H1 (cell line): ENCODE measurements at regions not wholly inside any gene's neighbourhood (a gene's known extent, or its start where the extent isn't known, plus 50 kb on each side); places are given as distances from the start of the nearest gene placed in this dataset.

ENCODE experiments used
- CBX5 ChIP-seq: fragments of 300-800, 300-1000 bp; sonication (generic); IDR thresholded peaks from 2 replicates; pipeline ENCODE4 v1.7.1; 2016; ENCODE audit warnings: antibody characterized with exemption, low read length, low read depth
- CBX8 ChIP-seq: fragments of 300-800, 300-1000 bp; sonication (generic); IDR thresholded peaks from 2 replicates; pipeline ENCODE4 v1.7.1; 2016; ENCODE audit warnings: low read depth, low read length, borderline replicate concordance
- RFX5 ChIP-seq: IDR thresholded peaks from 2 replicates; pipeline ENCODE4 v1.6.1; 2011; ENCODE audit warnings: low read depth, low read length, improper control_type of control experiment, borderline replicate concordance
- SP2 ChIP-seq: IDR thresholded peaks from 2 replicates; pipeline ENCODE4 v1.6.1; 2012; ENCODE audit warnings: mild to moderate bottlenecking, low read length, inconsistent platforms
- TF ChIP-seq, protein P1 (sequence below): fragments of 300-600 bp; sonication (generic); IDR thresholded peaks from 2 replicates; pipeline ENCODE4 v1.7.1; 2012; ENCODE audit warnings: low read length, moderate library complexity, mild to moderate bottlenecking, inconsistent platforms; ENCODE audit not compliant: insufficient replicate concordance

DNA sequence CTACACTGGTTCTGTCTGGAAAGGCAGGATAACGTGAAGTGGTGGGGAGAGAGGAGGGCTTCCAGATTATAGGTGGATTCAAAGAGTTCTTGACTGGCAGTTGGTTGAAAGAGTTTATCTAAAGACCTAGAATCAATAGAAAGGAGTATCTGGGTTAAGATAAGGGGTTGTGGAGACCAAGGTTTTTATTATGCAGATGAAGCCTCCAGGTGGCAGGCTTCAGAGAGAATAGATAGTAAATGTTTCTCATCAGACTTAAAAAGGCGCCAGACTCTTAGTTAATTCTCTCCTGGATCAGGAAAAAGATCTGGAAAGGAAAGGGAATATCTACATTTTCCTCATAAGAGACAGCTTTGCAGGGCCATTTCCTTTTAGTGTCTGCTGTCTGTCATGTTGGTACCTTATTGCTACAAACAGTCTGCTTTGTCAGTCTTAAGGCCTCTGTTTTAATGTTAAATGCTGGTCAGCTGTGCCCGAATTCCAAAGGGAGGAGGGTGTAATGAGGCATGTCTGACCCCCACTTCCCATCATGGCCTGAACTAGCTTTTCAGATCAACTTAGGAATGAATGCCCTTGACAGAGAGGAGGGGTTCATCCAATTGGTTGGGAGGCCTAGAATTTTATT lies 401.3 kb downstream of the FUT8 start (continued):
- TF ChIP-seq, protein P1, sequence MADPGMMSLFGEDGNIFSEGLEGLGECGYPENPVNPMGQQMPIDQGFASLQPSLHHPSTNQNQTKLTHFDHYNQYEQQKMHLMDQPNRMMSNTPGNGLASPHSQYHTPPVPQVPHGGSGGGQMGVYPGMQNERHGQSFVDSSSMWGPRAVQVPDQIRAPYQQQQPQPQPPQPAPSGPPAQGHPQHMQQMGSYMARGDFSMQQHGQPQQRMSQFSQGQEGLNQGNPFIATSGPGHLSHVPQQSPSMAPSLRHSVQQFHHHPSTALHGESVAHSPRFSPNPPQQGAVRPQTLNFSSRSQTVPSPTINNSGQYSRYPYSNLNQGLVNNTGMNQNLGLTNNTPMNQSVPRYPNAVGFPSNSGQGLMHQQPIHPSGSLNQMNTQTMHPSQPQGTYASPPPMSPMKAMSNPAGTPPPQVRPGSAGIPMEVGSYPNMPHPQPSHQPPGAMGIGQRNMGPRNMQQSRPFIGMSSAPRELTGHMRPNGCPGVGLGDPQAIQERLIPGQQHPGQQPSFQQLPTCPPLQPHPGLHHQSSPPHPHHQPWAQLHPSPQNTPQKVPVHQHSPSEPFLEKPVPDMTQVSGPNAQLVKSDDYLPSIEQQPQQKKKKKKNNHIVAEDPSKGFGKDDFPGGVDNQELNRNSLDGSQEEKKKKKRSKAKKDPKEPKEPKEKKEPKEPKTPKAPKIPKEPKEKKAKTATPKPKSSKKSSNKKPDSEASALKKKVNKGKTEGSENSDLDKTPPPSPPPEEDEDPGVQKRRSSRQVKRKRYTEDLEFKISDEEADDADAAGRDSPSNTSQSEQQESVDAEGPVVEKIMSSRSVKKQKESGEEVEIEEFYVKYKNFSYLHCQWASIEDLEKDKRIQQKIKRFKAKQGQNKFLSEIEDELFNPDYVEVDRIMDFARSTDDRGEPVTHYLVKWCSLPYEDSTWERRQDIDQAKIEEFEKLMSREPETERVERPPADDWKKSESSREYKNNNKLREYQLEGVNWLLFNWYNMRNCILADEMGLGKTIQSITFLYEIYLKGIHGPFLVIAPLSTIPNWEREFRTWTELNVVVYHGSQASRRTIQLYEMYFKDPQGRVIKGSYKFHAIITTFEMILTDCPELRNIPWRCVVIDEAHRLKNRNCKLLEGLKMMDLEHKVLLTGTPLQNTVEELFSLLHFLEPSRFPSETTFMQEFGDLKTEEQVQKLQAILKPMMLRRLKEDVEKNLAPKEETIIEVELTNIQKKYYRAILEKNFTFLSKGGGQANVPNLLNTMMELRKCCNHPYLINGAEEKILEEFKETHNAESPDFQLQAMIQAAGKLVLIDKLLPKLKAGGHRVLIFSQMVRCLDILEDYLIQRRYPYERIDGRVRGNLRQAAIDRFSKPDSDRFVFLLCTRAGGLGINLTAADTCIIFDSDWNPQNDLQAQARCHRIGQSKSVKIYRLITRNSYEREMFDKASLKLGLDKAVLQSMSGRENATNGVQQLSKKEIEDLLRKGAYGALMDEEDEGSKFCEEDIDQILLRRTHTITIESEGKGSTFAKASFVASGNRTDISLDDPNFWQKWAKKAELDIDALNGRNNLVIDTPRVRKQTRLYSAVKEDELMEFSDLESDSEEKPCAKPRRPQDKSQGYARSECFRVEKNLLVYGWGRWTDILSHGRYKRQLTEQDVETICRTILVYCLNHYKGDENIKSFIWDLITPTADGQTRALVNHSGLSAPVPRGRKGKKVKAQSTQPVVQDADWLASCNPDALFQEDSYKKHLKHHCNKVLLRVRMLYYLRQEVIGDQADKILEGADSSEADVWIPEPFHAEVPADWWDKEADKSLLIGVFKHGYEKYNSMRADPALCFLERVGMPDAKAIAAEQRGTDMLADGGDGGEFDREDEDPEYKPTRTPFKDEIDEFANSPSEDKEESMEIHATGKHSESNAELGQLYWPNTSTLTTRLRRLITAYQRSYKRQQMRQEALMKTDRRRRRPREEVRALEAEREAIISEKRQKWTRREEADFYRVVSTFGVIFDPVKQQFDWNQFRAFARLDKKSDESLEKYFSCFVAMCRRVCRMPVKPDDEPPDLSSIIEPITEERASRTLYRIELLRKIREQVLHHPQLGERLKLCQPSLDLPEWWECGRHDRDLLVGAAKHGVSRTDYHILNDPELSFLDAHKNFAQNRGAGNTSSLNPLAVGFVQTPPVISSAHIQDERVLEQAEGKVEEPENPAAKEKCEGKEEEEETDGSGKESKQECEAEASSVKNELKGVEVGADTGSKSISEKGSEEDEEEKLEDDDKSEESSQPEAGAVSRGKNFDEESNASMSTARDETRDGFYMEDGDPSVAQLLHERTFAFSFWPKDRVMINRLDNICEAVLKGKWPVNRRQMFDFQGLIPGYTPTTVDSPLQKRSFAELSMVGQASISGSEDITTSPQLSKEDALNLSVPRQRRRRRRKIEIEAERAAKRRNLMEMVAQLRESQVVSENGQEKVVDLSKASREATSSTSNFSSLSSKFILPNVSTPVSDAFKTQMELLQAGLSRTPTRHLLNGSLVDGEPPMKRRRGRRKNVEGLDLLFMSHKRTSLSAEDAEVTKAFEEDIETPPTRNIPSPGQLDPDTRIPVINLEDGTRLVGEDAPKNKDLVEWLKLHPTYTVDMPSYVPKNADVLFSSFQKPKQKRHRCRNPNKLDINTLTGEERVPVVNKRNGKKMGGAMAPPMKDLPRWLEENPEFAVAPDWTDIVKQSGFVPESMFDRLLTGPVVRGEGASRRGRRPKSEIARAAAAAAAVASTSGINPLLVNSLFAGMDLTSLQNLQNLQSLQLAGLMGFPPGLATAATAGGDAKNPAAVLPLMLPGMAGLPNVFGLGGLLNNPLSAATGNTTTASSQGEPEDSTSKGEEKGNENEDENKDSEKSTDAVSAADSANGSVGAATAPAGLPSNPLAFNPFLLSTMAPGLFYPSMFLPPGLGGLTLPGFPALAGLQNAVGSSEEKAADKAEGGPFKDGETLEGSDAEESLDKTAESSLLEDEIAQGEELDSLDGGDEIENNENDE: peak; percentile 78
- no peak for TF ChIP-seq RFX5
- no peak for TF ChIP-seq CBX5
- TF ChIP-seq CBX8: no peak
- no peak for TF ChIP-seq SP2
- TF ChIP-seq, all 59 proteins: peak for 5
